Lower leg skin (tissue), 4 donors: ENCODE measurements at regions not wholly inside any gene's neighbourhood (a gene's known extent, or its start where the extent isn't known, plus 50 kb on each side); places are given as distances from the start of the nearest gene placed in this dataset.
"Not testable (repeated sequence)": the region's sequence is repeated elsewhere in the genome, so short reads cannot be mapped to it uniquely, and the experiment has no call there.

Experiments used
- DNase-seq, 2 donors: peaks; one replicate each; pipeline ENCODE4 v3.0.0-alpha.2; 2019; ENCODE audit warnings: low spot score in 2 of 2
- H3K4me3 ChIP-seq: fragments of 200-600 bp; sonication (generic); 2 replicates; pipeline ENCODE4 v1.5.1; 2017; ENCODE audit warnings: mild to moderate bottlenecking, low read depth; ENCODE audit not compliant: poor library complexity, severe bottlenecking
- POLR2A ChIP-seq, 2 donors: fragments of 450-650 bp; IDR thresholded peaks; one replicate each; pipeline ENCODE4 v1.6.1; 2016 to 2017; ENCODE audit warnings: antibody characterized with exemption in 2 of 2, mild to moderate bottlenecking in 1 of 2, moderate library complexity in 1 of 2
- WGBS, 2 donors: methylation state at CpG; one replicate each; pipeline ENCODE4 v1.1.5; 2018; 5-methylcytosine and 5-hydroxymethylcytosine counted together
- intact Hi-C: fragments of 100-400 bp; cut with DNase I; formaldehyde crosslinking; loops from one replicate; pipeline ENCODE4 v1.15.0; 2023; ENCODE audit warnings: low total_unique reads
- TF ChIP-seq, protein P1 (sequence below), 3 donors: fragments of 450-650 bp; IDR thresholded peaks; one replicate each; pipeline ENCODE4 v1.5.1; 2016; ENCODE audit warnings: antibody characterized with exemption in 3 of 3, mild to moderate bottlenecking in 3 of 3, moderate library complexity in 2 of 3

DNA sequence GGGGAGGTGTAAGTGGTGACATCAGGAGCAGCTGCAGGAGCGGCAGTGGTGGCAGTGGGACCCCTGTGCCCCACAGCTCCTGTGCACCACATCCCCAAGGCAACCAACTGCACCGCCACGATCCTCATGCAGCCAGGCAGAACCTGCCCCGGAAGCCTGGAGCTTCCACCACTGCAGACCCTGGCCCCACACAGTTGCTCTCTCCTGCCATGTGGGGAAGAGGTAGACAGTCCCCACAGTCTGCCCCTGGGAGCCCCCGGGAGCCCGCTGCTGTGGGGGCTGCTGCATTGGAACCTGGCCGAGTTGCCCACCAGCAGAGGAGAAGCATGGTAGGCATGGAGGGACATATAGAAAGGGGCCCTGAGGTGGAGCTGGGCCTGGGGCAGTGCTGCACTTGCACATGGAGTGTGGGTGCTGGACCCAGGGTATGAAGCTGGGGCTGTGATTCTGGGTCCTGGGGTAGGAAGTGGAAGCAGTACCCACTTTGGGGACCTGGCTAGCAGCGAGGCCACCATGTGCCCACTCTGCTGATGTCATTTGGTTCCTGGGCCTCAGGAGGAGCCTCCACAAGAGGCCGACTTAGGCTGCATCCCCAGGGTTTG is 623.3 kb upstream of the LRRTM4 start:
- intact Hi-C loops: no loop called here
- TF ChIP-seq, protein P1, sequence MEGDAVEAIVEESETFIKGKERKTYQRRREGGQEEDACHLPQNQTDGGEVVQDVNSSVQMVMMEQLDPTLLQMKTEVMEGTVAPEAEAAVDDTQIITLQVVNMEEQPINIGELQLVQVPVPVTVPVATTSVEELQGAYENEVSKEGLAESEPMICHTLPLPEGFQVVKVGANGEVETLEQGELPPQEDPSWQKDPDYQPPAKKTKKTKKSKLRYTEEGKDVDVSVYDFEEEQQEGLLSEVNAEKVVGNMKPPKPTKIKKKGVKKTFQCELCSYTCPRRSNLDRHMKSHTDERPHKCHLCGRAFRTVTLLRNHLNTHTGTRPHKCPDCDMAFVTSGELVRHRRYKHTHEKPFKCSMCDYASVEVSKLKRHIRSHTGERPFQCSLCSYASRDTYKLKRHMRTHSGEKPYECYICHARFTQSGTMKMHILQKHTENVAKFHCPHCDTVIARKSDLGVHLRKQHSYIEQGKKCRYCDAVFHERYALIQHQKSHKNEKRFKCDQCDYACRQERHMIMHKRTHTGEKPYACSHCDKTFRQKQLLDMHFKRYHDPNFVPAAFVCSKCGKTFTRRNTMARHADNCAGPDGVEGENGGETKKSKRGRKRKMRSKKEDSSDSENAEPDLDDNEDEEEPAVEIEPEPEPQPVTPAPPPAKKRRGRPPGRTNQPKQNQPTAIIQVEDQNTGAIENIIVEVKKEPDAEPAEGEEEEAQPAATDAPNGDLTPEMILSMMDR (IDR thresholded peaks at IDR 0.05): no peak
- no peak for TF ChIP-seq POLR2A (IDR thresholded peaks at IDR 0.05)
- 92% methylated on average over 9 of the region's 9 CpGs for WGBS, 2 donors
- no peak overlapping the region for H3K4me3 ChIP-seq
- no peak for DNase-seq

DNA sequence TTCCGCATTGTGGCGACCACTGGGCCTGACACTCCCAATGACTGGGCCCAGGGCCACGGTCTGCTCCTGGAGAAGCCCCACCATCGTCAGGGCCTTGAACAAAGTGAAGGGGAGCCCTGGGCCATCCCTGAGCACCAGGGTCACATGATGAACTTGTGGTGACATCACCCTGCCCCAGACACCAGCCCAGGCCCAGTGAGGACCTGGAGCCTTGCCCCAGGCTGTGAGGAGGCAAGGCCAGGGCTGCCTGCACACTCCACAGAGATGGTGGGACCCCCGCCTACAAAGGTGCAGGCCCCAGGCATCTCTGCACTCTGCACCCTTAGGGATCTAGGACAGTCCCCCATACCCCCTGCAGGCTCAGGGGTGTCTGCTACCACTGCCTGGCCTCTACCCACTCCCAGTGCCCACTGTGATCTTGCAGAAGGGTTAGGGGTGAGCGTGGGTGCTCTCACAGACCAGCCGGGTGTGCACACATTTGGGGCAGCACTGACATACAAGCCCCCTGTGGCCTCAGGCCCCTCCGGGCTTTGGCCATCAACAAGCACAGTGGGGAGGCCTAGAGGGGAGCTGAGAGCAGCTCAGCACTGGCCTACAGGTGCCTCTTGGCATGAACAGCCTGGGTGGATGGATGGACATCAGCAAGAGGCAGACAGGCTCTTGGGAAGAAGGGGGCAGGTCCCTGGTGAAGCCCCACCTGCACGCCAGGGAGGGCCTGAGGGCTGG is 624.0 kb upstream of the LRRTM4 start:
- TF ChIP-seq POLR2A (IDR thresholded peaks at IDR 0.05): no peak
- TF ChIP-seq, protein P1 (IDR thresholded peaks at IDR 0.05): no peak
- intact Hi-C loops: no loop called here
- DNase-seq: no peak
- 89 to 95% methylated on average over 4 to 9 of the region's 9 CpGs for WGBS, 2 donors
- no peak overlapping the region for H3K4me3 ChIP-seq

DNA sequence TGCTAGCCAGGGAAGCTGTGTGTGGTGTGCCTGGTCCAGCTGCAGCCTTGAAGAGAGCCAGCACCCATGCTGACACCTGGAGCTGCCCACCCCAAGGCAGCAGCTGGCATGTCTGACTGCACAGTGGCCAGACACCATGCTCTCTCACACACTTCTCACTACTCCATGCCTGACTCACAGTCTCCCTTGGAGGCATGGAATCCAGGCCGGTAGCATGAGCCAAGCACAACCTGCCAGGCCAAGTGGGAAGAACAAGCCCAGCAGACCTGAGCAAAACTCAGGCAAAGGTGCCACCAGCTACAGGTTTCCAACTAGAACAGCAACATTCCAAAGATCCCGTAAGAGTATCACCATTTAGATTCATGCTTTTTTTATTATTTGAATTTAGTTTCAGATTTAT is 625.3 kb upstream of the LRRTM4 start:
- TF ChIP-seq, protein P1 (IDR thresholded peaks at IDR 0.05): no peak
- TF ChIP-seq POLR2A (IDR thresholded peaks at IDR 0.05): no peak
- 45 to 52% methylated on average over 2 of the region's 2 CpGs for WGBS, 2 donors
- no peak overlapping the region for H3K4me3 ChIP-seq
- intact Hi-C loops: no loop called here
- no peak for DNase-seq

DNA sequence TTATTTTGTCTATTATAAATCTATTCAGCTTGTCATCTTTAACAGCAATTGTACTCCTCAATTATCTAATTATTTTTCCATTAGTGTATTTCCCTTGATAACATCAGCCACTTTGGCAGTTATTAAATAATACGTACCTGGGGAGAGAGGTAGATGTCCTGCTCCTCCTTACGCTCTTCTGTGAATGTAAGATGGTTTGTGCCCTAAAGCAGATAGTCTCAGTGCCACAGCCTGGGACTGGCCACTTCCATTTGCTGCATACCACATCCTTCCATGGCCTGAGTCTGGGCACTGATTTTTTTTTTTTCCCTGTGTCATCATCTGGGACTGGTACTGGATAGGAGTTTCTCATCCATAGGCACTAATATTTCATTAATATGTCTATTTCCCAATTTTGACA is 632.4 kb upstream of the LRRTM4 start:
- WGBS, 2 donors: 87 to 88% methylated on average over 2 of the region's 2 CpGs
- H3K4me3 ChIP-seq: no peak overlapping the region
- TF ChIP-seq POLR2A (IDR thresholded peaks at IDR 0.05): no peak
- TF ChIP-seq, protein P1 (IDR thresholded peaks at IDR 0.05): no peak
- intact Hi-C loops: no loop called here
- no peak for DNase-seq

DNA sequence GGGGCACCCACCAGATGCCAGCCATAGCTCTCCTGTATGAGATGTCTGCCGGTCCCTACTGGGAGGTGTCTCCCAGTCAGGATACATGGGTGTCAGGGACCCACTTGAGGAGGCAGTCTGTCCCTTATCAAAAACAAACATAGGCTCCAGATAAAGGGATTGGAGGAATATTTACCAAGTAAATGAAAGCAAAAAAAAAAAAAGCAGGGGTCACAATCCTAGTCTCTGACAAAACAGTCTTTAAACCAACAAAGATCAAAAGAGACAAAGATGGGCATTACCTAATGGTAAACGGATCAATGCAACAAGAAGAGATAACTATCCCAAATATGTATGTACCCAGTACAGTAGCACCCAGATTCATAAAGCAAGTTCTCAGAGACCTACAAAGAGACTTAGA is 640.0 kb upstream of the LRRTM4 start:
- no peak overlapping the region for H3K4me3 ChIP-seq
- intact Hi-C loops: no loop called here
- WGBS, 2 donors: 81 to 91% methylated on average over 2 of the region's 2 CpGs
- no peak for DNase-seq
- TF ChIP-seq POLR2A (IDR thresholded peaks at IDR 0.05): no peak
- TF ChIP-seq, protein P1 (IDR thresholded peaks at IDR 0.05): no peak

DNA sequence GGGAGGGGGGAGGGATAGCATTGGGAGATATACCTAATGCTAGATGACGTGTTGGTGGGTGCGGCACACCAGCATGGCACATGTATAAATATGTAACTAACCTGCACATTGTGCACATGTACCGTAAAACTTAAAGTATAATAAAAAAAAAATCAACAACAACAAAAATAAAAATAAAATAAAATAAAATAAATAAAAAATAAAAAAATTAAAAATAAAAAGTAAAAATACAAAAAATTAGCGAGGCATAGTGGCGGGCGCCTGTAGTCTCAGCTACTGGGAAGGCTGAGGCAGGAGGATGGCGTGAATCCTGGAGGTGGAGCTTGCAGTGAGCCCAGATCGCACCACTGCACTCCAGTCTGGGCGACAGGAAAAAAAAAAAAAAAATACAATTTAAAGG is 650.0 kb upstream of the LRRTM4 start:
- H3K4me3 ChIP-seq, intact Hi-C loops: not testable (repeated sequence)
- WGBS, 2 donors: 89 to 96% methylated on average over 9 of the region's 9 CpGs

More for the DNA sequence above, 650.0 kb upstream of the LRRTM4 start:
- not testable (repeated sequence) for DNase-seq
